Memory B cell (primary cell): ENCODE measurements at regions not wholly inside any gene's neighbourhood (a gene's known extent, or its start where the extent isn't known, plus 50 kb on each side); places are given as distances from the start of the nearest gene placed in this dataset.
A peak's percentile ranks its signal among the peaks of the same experiment; 100 is the strongest.

ENCODE experiments used
- ATAC-seq: fragments of 150-1000 bp; cut with Tn5 transposase; 2 replicates; pipeline ENCODE4 v1.10.0; 2021; ENCODE audit warnings: low read depth, mild to moderate bottlenecking, moderate library complexity
- DNase-seq, 2 donors: peaks; one replicate each; pipeline ENCODE4 v3.0.0; 2022; ENCODE audit warnings: low spot score in 2 of 2
- H3K27ac Mint-ChIP-seq: one replicate; pipeline ENCODE4 v1.8.0; 2022; ENCODE audit warnings: mild to moderate bottlenecking, moderate library complexity, mixed read lengths
- H3K27me3 Mint-ChIP-seq: one replicate; pipeline ENCODE4 v1.8.0; 2022; ENCODE audit warnings: mixed read lengths
- H3K36me3 Mint-ChIP-seq: one replicate; pipeline ENCODE4 v1.8.0; 2022; ENCODE audit warnings: mild to moderate bottlenecking, mixed read lengths
- H3K4me1 Mint-ChIP-seq: one replicate; pipeline ENCODE4 v1.8.0; 2022; ENCODE audit warnings: mixed read lengths
- H3K4me3 Mint-ChIP-seq: one replicate; pipeline ENCODE4 v1.8.0; 2022; ENCODE audit warnings: mild to moderate bottlenecking, moderate library complexity, mixed read lengths
- H3K9me3 Mint-ChIP-seq: one replicate; pipeline ENCODE4 v1.8.0; 2022; ENCODE audit warnings: mixed read lengths

- H3K4me1 Mint-ChIP-seq: peaks cover 8% of the 10 kb centered on the region
- H3K27me3 Mint-ChIP-seq: no peaks in the 10 kb centered on the region
- no peak overlapping the region for H3K4me3 Mint-ChIP-seq
Observed at GRCh38 chr6:14366315-14366714, 248.7 kb downstream of the CD83 start.

GRCh38 chr6:14366872-14367271, 249.3 kb downstream of the CD83 start:
- H3K4me1 Mint-ChIP-seq: peaks cover 12% of the 10 kb centered on the region
- H3K36me3 Mint-ChIP-seq: no peaks in the 10 kb centered on the region
- H3K27ac Mint-ChIP-seq: no peak overlapping the region
- H3K27me3 Mint-ChIP-seq: no peaks in the 10 kb centered on the region
- no peak overlapping the region for H3K4me3 Mint-ChIP-seq
- no peaks in the 10 kb centered on the region for H3K9me3 Mint-ChIP-seq
- DNase-seq (no peak), ATAC-seq (no peak)

More at GRCh38 chr6:14366315-14366714, 248.7 kb downstream of the CD83 start:
- ATAC-seq (no peak), DNase-seq (no peak)
- Mint-ChIP-seq H3K9me3 (no peaks in the 10 kb centered on the region), H3K27ac (no peak overlapping the region), H3K36me3 (no peaks in the 10 kb centered on the region)

DNA sequence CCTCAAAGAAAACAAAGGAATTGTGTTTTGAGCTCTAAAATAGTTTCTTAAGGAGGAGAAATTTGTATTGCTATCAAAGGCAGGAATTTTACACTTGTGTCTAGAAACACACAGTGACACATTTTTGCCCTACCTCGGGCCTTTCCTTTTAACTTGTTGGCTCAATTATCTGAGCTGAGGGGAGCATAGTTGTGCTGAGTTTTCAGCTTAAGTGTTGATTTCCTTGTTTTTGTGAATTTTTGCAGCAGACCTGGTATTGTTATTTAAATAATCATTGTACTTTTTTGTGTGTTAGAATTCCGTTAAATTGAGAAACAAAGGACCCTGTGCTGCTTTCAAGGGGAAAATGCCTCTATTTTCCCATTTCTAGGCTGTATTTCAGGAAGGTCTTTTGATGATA, 249.7 kb downstream of the CD83 start:
- Mint-ChIP-seq H3K27ac (no peak overlapping the region), H3K27me3 (no peaks in the 10 kb centered on the region), H3K4me1 (peaks cover 16% of the 10 kb centered on the region), H3K4me3 (no peak overlapping the region), H3K36me3 (no peaks in the 10 kb centered on the region), H3K9me3 (no peaks in the 10 kb centered on the region)
- DNase-seq: no peak
- no peak for ATAC-seq

- peak overlapping the region; percentile 53 for H3K27ac Mint-ChIP-seq
- ATAC-seq: no peak
- peaks cover 2% of the 10 kb centered on the region for H3K36me3 Mint-ChIP-seq
- H3K9me3 Mint-ChIP-seq: no peaks in the 10 kb centered on the region
- H3K4me1 Mint-ChIP-seq: peaks cover 23% of the 10 kb centered on the region
- no peak for DNase-seq
- no peak overlapping the region for H3K4me3 Mint-ChIP-seq
- no peaks in the 10 kb centered on the region for H3K27me3 Mint-ChIP-seq
Observed at GRCh38 chr6:14369717-14370116, 252.1 kb downstream of the CD83 start.

- H3K36me3 Mint-ChIP-seq: peaks cover 2% of the 10 kb centered on the region
- no peaks in the 10 kb centered on the region for H3K9me3 Mint-ChIP-seq
- peak overlapping the region; percentile 56 for H3K27ac Mint-ChIP-seq
- H3K27me3 Mint-ChIP-seq: no peaks in the 10 kb centered on the region
- H3K4me1 Mint-ChIP-seq: peaks cover 30% of the 10 kb centered on the region
- DNase-seq: no peak
- ATAC-seq: no peak
- H3K4me3 Mint-ChIP-seq: peak overlapping the region; percentile 65
Observed at GRCh38 chr6:14371530-14371929, 254.0 kb downstream of the CD83 start.

- H3K9me3 Mint-ChIP-seq: no peaks in the 10 kb centered on the region
- peak overlapping the region; percentile 84 for H3K27ac Mint-ChIP-seq
Observed at GRCh38 chr6:14372734-14373489, 255.3 kb downstream of the CD83 start.

DNA sequence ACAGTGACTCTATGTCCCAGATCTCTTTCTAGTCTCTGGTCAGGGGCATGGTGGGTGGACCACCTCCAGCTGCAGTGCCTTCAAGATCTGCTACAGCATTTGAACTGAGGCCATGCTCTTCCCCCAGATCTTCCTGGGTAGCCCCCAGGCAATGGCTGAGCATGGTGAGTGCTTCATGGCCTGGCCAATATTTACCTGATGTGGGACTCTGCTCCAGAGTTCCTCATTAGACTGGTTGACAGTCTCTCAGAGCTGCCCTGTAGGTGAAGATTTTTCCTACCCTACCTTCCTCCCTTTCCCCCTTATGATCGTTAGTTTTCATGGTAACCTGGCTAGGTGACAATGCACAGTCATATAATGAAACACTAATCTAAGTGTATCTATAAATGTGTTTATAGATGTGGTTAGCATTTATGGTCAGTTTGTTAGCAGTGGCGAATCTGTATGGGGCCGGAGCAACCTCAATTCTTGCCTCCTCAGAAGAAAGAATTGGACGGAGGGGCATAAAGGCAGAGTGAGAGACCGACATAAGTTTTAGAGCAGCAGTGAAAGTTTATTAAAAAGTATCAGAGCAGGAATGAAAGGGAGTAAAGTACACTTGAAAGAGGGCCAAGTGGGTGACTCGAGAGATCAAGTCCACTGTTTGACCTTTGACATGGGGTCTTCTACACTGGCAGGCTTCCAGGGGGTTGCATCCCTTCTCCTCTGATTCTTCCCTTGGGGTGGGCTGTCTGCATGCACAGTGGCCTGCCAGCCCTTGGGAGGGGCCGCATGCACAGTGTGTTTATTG, 256.3 kb downstream of the CD83 start:
- no peak for DNase-seq
- Mint-ChIP-seq H3K36me3 (peaks cover 4% of the 10 kb centered on the region), H3K4me1 (peaks cover 28% of the 10 kb centered on the region), H3K27me3 (no peaks in the 10 kb centered on the region), H3K4me3 (no peak overlapping the region), H3K9me3 (no peaks in the 10 kb centered on the region), H3K27ac (no peak overlapping the region)
- ATAC-seq: no peak

More at GRCh38 chr6:14372734-14373489, 255.3 kb downstream of the CD83 start:
- no peaks in the 10 kb centered on the region for H3K27me3 Mint-ChIP-seq
- ATAC-seq (peak; percentile 74), DNase-seq (no peak)
- H3K4me1 Mint-ChIP-seq: peaks cover 30% of the 10 kb centered on the region
- H3K36me3 Mint-ChIP-seq: peaks cover 2% of the 10 kb centered on the region
- H3K4me3 Mint-ChIP-seq: peak overlapping the region; percentile 21

GRCh38 chr6:14375930-14376329, 258.4 kb downstream of the CD83 start:
- Mint-ChIP-seq H3K4me1 (peaks cover 27% of the 10 kb centered on the region), H3K27me3 (no peaks in the 10 kb centered on the region), H3K27ac (no peak overlapping the region), H3K9me3 (no peaks in the 10 kb centered on the region), H3K4me3 (no peak overlapping the region), H3K36me3 (peaks cover 4% of the 10 kb centered on the region)
- no peak for DNase-seq
- ATAC-seq: peak; percentile 47

DNA sequence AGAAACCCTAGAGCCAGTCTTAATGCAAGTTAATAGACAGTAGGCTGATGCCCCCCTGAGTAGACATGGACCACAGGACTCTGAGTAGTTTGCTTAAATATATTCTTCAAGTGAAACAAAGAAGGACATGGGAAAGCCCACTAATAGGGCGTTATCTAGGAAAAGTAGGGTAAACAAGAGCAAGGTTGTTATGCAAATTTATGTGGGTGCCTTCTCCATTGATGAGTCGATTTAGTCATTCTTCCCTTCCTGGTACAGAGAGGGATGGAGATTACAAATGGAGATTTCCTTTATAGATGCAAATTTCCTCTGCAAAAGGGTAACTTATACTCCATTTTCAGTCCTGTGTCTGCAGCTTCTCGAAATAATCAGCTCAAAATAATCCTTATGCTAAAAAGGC, 262.0 kb downstream of the CD83 start:
- H3K27ac Mint-ChIP-seq: no peak overlapping the region
- H3K27me3 Mint-ChIP-seq: no peaks in the 10 kb centered on the region
- DNase-seq (no peak), ATAC-seq (no peak)
- peaks cover 30% of the 10 kb centered on the region for H3K4me1 Mint-ChIP-seq
- no peak overlapping the region for H3K4me3 Mint-ChIP-seq
- H3K36me3 Mint-ChIP-seq: peaks cover 4% of the 10 kb centered on the region
- peaks cover 2% of the 10 kb centered on the region for H3K9me3 Mint-ChIP-seq

DNA sequence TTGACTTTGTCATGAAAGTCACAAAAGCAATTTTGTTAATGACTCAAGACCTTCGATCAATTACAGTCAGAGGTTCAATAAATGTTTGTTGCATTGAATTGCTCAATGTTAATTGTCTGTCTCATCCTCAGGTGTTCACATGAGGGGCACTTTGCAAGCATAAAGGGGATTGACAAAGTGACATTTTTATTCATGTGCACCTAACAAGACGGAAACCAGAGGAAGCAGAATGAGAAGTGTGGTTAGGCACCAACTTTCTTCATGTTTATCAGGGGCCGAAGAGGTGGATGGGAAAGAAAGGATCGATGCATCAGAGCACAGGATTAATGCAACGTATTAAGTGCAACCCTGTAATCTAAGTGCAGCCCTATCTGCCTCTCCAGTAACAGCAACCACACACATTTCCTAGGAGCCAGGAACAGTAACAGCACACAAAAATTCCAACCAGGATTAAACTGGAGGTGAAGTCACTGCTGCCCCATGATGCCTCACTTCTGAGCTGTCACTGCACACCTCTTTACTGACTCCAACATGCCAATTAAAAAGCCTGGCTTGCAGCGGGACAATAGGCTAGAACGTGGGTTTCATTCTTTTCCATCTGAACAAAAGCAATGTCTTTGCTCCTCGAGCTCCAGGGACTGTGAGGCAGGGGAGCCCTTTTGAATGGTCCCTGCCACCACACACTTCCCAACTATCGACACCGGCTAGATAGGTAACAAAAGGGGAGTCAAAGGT, 262.7 kb downstream of the CD83 start:
- H3K4me3 Mint-ChIP-seq: no peak overlapping the region
- peaks cover 4% of the 10 kb centered on the region for H3K36me3 Mint-ChIP-seq
- DNase-seq (no peak), ATAC-seq (no peak)
- peaks cover 30% of the 10 kb centered on the region for H3K4me1 Mint-ChIP-seq
- H3K27me3 Mint-ChIP-seq: no peaks in the 10 kb centered on the region
- peaks cover 2% of the 10 kb centered on the region for H3K9me3 Mint-ChIP-seq
- no peak overlapping the region for H3K27ac Mint-ChIP-seq

DNA sequence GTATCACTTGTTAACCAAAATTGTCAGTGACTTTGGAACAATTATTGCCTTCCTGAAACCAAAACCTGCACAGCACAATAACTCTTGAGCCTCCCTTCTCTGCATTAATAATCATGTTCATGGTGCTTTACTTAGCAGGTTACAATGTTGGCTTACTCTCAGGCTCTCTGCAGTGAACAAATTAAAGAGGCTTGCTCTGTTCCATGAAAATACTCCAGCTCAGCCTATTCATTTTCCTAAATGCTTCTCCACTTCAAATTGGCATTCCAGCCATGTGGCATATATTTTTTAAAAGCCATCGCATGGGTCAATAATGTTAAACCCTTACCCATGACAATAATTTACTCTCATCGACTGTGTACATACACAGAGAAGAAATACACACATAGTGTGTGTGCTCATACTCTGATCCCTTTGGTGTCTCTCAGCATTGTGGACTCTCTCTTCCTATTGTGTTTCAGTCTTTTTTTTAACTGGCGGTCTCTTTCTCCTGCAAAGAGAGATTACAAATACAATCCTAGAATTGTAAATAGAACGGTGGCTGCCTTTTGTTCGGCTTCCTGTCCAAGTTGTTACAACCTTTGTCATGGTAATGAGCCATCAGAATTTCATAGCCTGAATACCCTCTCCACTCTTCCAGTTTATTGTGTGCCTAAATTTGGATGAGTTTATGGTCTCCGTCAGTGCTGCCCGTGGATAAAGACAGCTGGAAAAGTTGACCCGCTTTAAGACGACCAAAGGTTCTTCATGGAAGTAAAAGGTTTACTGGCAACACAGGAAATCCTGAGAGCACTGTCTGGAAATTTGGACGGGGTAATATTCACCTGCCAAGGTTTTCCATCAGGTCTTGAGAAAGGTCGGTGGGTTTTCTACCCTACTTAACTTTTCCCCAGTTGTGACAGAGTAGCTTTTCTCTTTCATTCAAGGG, 263.6 kb downstream of the CD83 start:
- Mint-ChIP-seq H3K36me3 (peaks cover 6% of the 10 kb centered on the region), H3K4me1 (peaks cover 26% of the 10 kb centered on the region), H3K27ac (no peak overlapping the region), H3K9me3 (peaks cover 5% of the 10 kb centered on the region), H3K27me3 (no peaks in the 10 kb centered on the region), H3K4me3 (no peak overlapping the region)
- ATAC-seq (no peak), DNase-seq (no peak)

GRCh38 chr6:14381829-14382677, 264.5 kb downstream of the CD83 start:
- no peak for DNase-seq

More at GRCh38 chr6:14381829-14382677, 264.5 kb downstream of the CD83 start:
- Mint-ChIP-seq H3K36me3 (peaks cover 6% of the 10 kb centered on the region), H3K9me3 (peaks cover 5% of the 10 kb centered on the region), H3K4me1 (peaks cover 33% of the 10 kb centered on the region), H3K27ac (no peak overlapping the region), H3K4me3 (no peak overlapping the region), H3K27me3 (no peaks in the 10 kb centered on the region)
- ATAC-seq: peak; percentile 35
